GM10266 (cell line): ENCODE measurements at regions not wholly inside any gene's neighbourhood (a gene's known extent, or its start where the extent isn't known, plus 50 kb on each side); places are given as distances from the start of the nearest gene placed in this dataset.

ENCODE experiments used
- DNase-seq: peaks from one replicate; pipeline ENCODE4 v3.0.0; 2012; ENCODE audit errors: extremely low spot score
- CTCF ChIP-seq: IDR thresholded peaks from 2 replicates; pipeline ENCODE4 v1.5.1; 2012; ENCODE audit warnings: mild to moderate bottlenecking, low read depth; ENCODE audit not compliant: control insufficient read depth, insufficient read depth; ENCODE audit errors: missing control alignments

GRCh38 chr13:84130495-84131114 is 248.3 kb upstream of the SLITRK1 start:
- no peak for TF ChIP-seq CTCF
- no peak for DNase-seq

GRCh38 chr13:84129966-84130365 is 247.7 kb upstream of the SLITRK1 start:
- TF ChIP-seq CTCF = no peak

GRCh38 chr13:84127597-84128128 is 245.4 kb upstream of the SLITRK1 start:
- TF ChIP-seq CTCF = no peak
- no peak for DNase-seq

More at GRCh38 chr13:84129966-84130365, 247.7 kb upstream of the SLITRK1 start:
- DNase-seq = no peak

- no peak for TF ChIP-seq CTCF
- DNase-seq = no peak
These were observed 244.4 kb upstream of the SLITRK1 start for GRCh38 chr13:84126671-84127171.

GRCh38 chr13:84121456-84121855 is 239.2 kb upstream of the SLITRK1 start:
- DNase-seq = no peak
- TF ChIP-seq CTCF = no peak

GRCh38 chr13:84118839-84119409 is 236.7 kb upstream of the SLITRK1 start:
- no peak for TF ChIP-seq CTCF
- DNase-seq = no peak

- no peak for DNase-seq
- TF ChIP-seq CTCF = no peak
These were observed 216.0 kb upstream of the SLITRK1 start for GRCh38 chr13:84098273-84098672.
